Neural cell (in vitro differentiated cells): ENCODE measurements at regions not wholly inside any gene's neighbourhood (a gene's known extent, or its start where the extent isn't known, plus 50 kb on each side); places are given as distances from the start of the nearest gene placed in this dataset.

Experiments
- CTCF ChIP-seq: fragments of 450-650 bp; IDR thresholded peaks from 2 replicates; pipeline ENCODE4 v1.5.1; 2014; ENCODE audit warnings: antibody characterized with exemption, mild to moderate bottlenecking, moderate library complexity; ENCODE audit not compliant: poor library complexity, severe bottlenecking
- MXI1 ChIP-seq: fragments of 450-650 bp; conservative IDR thresholded peaks from 2 replicates; pipeline ENCODE4 v1.6.1; 2014; ENCODE audit warnings: antibody characterized with exemption, mild to moderate bottlenecking; ENCODE audit not compliant: poor library complexity, severe bottlenecking

GRCh38 chr9:107673861-107674720 lies 184.5 kb upstream of the KLF4 start:
- TF ChIP-seq MXI1: no peak
- TF ChIP-seq CTCF: no peak
